Thyroid gland (tissue), 4 donors: ENCODE measurements at regions not wholly inside any gene's neighbourhood (a gene's known extent, or its start where the extent isn't known, plus 50 kb on each side); places are given as distances from the start of the nearest gene placed in this dataset.

ENCODE experiments used
- DNase-seq, 2 donors: peaks; one replicate each; pipeline ENCODE4 v3.0.0-alpha.2; 2019
- H3K27ac ChIP-seq, 3 donors: fragments of 200-600 bp; sonication (generic); 1 replicate in 2 of 3; 2 replicates in 1 of 3; pipeline ENCODE4 v1.5.1; 2016 to 2019; ENCODE audit warnings: mild to moderate bottlenecking in 1 of 3, moderate library complexity in 1 of 3
- H3K27me3 ChIP-seq: fragments of 200-600 bp; sonication (generic); one replicate; pipeline ENCODE4 v1.5.1; 2019
- H3K36me3 ChIP-seq, 2 donors: fragments of 200-600 bp; sonication (generic); one replicate each; pipeline ENCODE4 v1.5.1; 2016 to 2019
- H3K4me1 ChIP-seq, 2 donors: fragments of 200-600 bp; sonication (generic); one replicate each; pipeline ENCODE4 v1.5.1; 2017 to 2019
- H3K4me3 ChIP-seq, 3 donors: fragments of 200-600 bp; sonication (generic); replicated peaks in 1 of 3; 1 replicate in 2 of 3; 2 replicates in 1 of 3; pipeline ENCODE4 v1.5.1; 2016; ENCODE audit warnings: mild to moderate bottlenecking in 1 of 3
- H3K9me3 ChIP-seq: fragments of 200-600 bp; sonication (generic); one replicate; pipeline ENCODE4 v1.5.1; 2017
- CTCF ChIP-seq, 6 experiments: fragments of 200-600 bp in 3 of 6; fragments of 450-650 bp in 3 of 6; sonication (generic) in 3 of 6; IDR thresholded peaks; one replicate each; pipeline ENCODE4 v1.5.1; 2016 to 2019; ENCODE audit warnings: antibody characterized with exemption in 6 of 6, mild to moderate bottlenecking in 2 of 6, inconsistent platforms in 1 of 6, moderate library complexity in 1 of 6
- POLR2A ChIP-seq, 2 donors: fragments of 450-650 bp; IDR thresholded peaks; one replicate each; pipeline ENCODE4 v1.6.1; 2017; ENCODE audit warnings: antibody characterized with exemption in 2 of 2, mild to moderate bottlenecking in 2 of 2, moderate library complexity in 1 of 2
- WGBS, 2 donors: methylation state at CpG; one replicate each; pipeline ENCODE4 v1.1.5; 2017; 5-methylcytosine and 5-hydroxymethylcytosine counted together
- intact Hi-C: fragments of 100-400 bp; cut with DNase I; formaldehyde crosslinking; loops from one replicate; pipeline ENCODE4 v1.15.1; 2023

- TF ChIP-seq CTCF (IDR thresholded peaks at IDR 0.05): no peak
- TF ChIP-seq POLR2A (IDR thresholded peaks at IDR 0.05): no peak
- Histone ChIP-seq H3K36me3 (no peaks in the 10 kb centered on the region), H3K27me3 (no peaks in the 10 kb centered on the region), H3K4me1 (no peaks in the 10 kb centered on the region), H3K27ac (no peak overlapping the region), H3K4me3 (no peak overlapping the region), H3K9me3 (no peaks in the 10 kb centered on the region)
- WGBS, 2 donors: 38 to 48% methylated on average over 5 of the region's 5 CpGs
- peak in 1 of 2 donors; percentile 5 for DNase-seq
- intact Hi-C loops: no loop called here
These were observed 281.5 kb downstream of the HS3ST3A1 start for GRCh38 chr17:13320046-13320785.

- TF ChIP-seq CTCF (IDR thresholded peaks at IDR 0.05): no peak
- TF ChIP-seq POLR2A (IDR thresholded peaks at IDR 0.05): no peak
- 95 to 96% methylated on average over 1 of the region's 1 CpG for WGBS, 2 donors
- Histone ChIP-seq H3K4me3 (no peak overlapping the region), H3K4me1 (no peaks in the 10 kb centered on the region), H3K27me3 (no peaks in the 10 kb centered on the region), H3K36me3 (no peaks in the 10 kb centered on the region), H3K27ac (no peak overlapping the region), H3K9me3 (no peaks in the 10 kb centered on the region)
- intact Hi-C loops: no loop called here
- no peak for DNase-seq
These were observed 285.1 kb downstream of the HS3ST3A1 start for GRCh38 chr17:13316657-13317056.

GRCh38 chr17:13311306-13311705 lies 290.4 kb downstream of the HS3ST3A1 start:
- H3K4me3 ChIP-seq: no peak overlapping the region
- no peaks in the 10 kb centered on the region for H3K27me3 ChIP-seq
- no peak overlapping the region for H3K27ac ChIP-seq
- no peak for DNase-seq
- no peaks in the 10 kb centered on the region for H3K4me1 ChIP-seq
- TF ChIP-seq POLR2A (IDR thresholded peaks at IDR 0.05) (no peak), CTCF (IDR thresholded peaks at IDR 0.05) (no peak)
- intact Hi-C loops: no loop called here
- 85 to 94% methylated on average over 1 of the region's 1 CpG for WGBS, 2 donors
- H3K9me3 ChIP-seq: no peaks in the 10 kb centered on the region
- H3K36me3 ChIP-seq: no peaks in the 10 kb centered on the region

DNA sequence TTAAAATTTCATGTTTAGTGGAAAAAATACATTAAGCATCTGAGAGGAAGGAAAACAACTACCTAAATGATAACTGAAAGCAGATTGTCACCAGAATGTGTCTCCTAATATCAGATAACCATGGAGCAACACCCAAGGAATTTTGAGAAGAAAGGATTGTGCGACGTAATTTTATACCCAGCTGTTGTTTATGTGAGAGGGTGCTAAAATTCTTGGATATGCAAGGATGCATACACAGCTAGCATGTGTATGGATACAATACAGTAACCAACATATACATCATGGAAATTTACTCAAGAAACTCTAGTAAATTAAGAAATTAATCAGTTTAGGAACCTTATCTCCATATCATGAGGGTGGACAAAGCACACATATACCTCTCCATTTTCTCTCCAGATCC lies 290.9 kb downstream of the HS3ST3A1 start:
- H3K36me3 ChIP-seq: no peaks in the 10 kb centered on the region
- no peaks in the 10 kb centered on the region for H3K9me3 ChIP-seq
- H3K27me3 ChIP-seq: no peaks in the 10 kb centered on the region
- H3K27ac ChIP-seq: no peak overlapping the region
- H3K4me3 ChIP-seq: no peak overlapping the region
- TF ChIP-seq CTCF (IDR thresholded peaks at IDR 0.05) (no peak), POLR2A (IDR thresholded peaks at IDR 0.05) (no peak)
- intact Hi-C loops: no loop called here
- H3K4me1 ChIP-seq: no peaks in the 10 kb centered on the region
- WGBS, 2 donors: 90 to 95% methylated on average over 2 of the region's 2 CpGs
- DNase-seq: no peak

DNA sequence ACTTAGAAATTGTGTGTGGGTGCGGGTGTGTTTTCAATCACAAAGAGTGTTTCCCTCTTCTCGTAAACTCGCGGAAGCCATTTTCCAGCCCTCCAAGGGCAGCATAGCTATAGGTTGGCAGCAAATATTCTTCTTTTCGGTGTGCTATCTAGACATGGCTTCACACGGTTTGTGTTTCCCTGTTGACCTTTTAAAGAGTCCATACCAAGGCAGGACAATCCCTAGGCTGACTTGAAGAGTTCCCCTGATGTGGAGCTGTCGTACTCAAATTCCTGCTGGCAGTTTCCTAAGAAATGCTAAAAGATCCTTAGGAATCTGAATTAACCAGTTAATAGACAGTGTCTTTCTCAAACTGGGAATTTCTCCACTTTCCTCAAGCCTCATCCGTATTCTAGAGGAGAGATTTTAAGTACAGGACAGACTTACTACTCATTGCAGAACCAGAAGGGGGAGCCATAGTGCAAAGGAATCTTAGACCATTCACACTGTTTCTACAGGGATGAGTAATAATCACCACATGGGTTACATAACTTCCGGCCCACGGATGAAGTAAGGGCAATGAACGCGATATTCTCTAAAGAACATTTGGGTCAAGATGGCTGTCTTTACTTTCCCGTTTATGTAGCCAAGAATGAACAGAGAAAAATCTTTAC lies 288.6 kb upstream of the ELAC2 start:
- no peaks in the 10 kb centered on the region for H3K4me1 ChIP-seq
- no peak overlapping the region for H3K27ac ChIP-seq
- TF ChIP-seq POLR2A (IDR thresholded peaks at IDR 0.05) (no peak), CTCF (IDR thresholded peaks at IDR 0.05) (peak in 1 of 6 experiments; percentile 40)
- 54 to 59% methylated on average over 13 of the region's 13 CpGs for WGBS, 2 donors
- H3K4me3 ChIP-seq: no peak overlapping the region
- intact Hi-C loops: no loop called here
- no peaks in the 10 kb centered on the region for H3K36me3 ChIP-seq
- DNase-seq: no peak
- no peaks in the 10 kb centered on the region for H3K9me3 ChIP-seq
- H3K27me3 ChIP-seq: no peaks in the 10 kb centered on the region
